ENCODE measurements at regions not wholly inside any gene's neighbourhood (a gene's known extent, or its start where the extent isn't known, plus 50 kb on each side); places are given as distances from the start of the nearest gene placed in this dataset.

- H3K9me3 Mint-ChIP-seq (ENCODE audit: low read depth), result peaks cover 3% of the 10 kb centered on the region
- H3K4me3 Mint-ChIP-seq (ENCODE audit: low read depth), result no peak overlapping the region
- no peak for DNase-seq (ENCODE audit: low spot score, unreplicated experiment)
- no peak overlapping the region for H3K27ac Mint-ChIP-seq
- no peaks in the 10 kb centered on the region for H3K36me3 Mint-ChIP-seq (ENCODE audit: insufficient read depth)
- no peak for TF ChIP-seq CTCF (IDR thresholded peaks at IDR 0.05; ENCODE audit: unreplicated experiment)
- peaks cover 7% of the 10 kb centered on the region for H3K27me3 Mint-ChIP-seq
- H3K4me1 Mint-ChIP-seq (ENCODE audit: low read depth), result peaks cover 2% of the 10 kb centered on the region
Observed at GRCh38 chr9:81470864-81471263, 218.5 kb downstream of the TLE1 start.

GRCh38 chr9:81468084-81468595 lies 221.2 kb downstream of the TLE1 start:
- TF ChIP-seq CTCF (IDR thresholded peaks at IDR 0.05; ENCODE audit: unreplicated experiment), result no peak
- no peaks in the 10 kb centered on the region for H3K36me3 Mint-ChIP-seq (ENCODE audit: insufficient read depth)
- H3K9me3 Mint-ChIP-seq (ENCODE audit: low read depth), result no peaks in the 10 kb centered on the region
- H3K4me3 Mint-ChIP-seq (ENCODE audit: low read depth), result no peak overlapping the region
- no peak for DNase-seq (ENCODE audit: low spot score, unreplicated experiment)
- no peak overlapping the region for H3K27ac Mint-ChIP-seq
- no peaks in the 10 kb centered on the region for H3K4me1 Mint-ChIP-seq (ENCODE audit: low read depth)
- peaks cover 6% of the 10 kb centered on the region for H3K27me3 Mint-ChIP-seq

- H3K4me1 Mint-ChIP-seq (ENCODE audit: low read depth), result no peaks in the 10 kb centered on the region
- no peak overlapping the region for H3K4me3 Mint-ChIP-seq (ENCODE audit: low read depth)
- H3K27ac Mint-ChIP-seq, result no peak overlapping the region
- no peaks in the 10 kb centered on the region for H3K36me3 Mint-ChIP-seq (ENCODE audit: insufficient read depth)
- H3K27me3 Mint-ChIP-seq, result peaks cover 6% of the 10 kb centered on the region
- DNase-seq (ENCODE audit: low spot score, unreplicated experiment), result no peak
- TF ChIP-seq CTCF (IDR thresholded peaks at IDR 0.05; ENCODE audit: unreplicated experiment), result no peak
- H3K9me3 Mint-ChIP-seq (ENCODE audit: low read depth), result no peaks in the 10 kb centered on the region
Observed at GRCh38 chr9:81466981-81467380, 222.4 kb downstream of the TLE1 start.

GRCh38 chr9:81465468-81466011 lies 223.8 kb downstream of the TLE1 start:
- H3K27me3 Mint-ChIP-seq, result peaks cover 6% of the 10 kb centered on the region
- H3K27ac Mint-ChIP-seq, result no peak overlapping the region
- TF ChIP-seq CTCF (IDR thresholded peaks at IDR 0.05; ENCODE audit: unreplicated experiment), result no peak
- DNase-seq (ENCODE audit: low spot score, unreplicated experiment), result no peak
- no peaks in the 10 kb centered on the region for H3K4me1 Mint-ChIP-seq (ENCODE audit: low read depth)
- H3K36me3 Mint-ChIP-seq (ENCODE audit: insufficient read depth), result no peaks in the 10 kb centered on the region
- no peak overlapping the region for H3K4me3 Mint-ChIP-seq (ENCODE audit: low read depth)
- no peaks in the 10 kb centered on the region for H3K9me3 Mint-ChIP-seq (ENCODE audit: low read depth)

GRCh38 chr9:81462801-81463200 lies 226.5 kb downstream of the TLE1 start:
- no peaks in the 10 kb centered on the region for H3K4me1 Mint-ChIP-seq (ENCODE audit: low read depth)
- H3K27ac Mint-ChIP-seq, result no peak overlapping the region
- H3K36me3 Mint-ChIP-seq (ENCODE audit: insufficient read depth), result no peaks in the 10 kb centered on the region
- H3K9me3 Mint-ChIP-seq (ENCODE audit: low read depth), result no peaks in the 10 kb centered on the region
- H3K4me3 Mint-ChIP-seq (ENCODE audit: low read depth), result no peak overlapping the region
- no peak for TF ChIP-seq CTCF (IDR thresholded peaks at IDR 0.05; ENCODE audit: unreplicated experiment)
- peaks cover 6% of the 10 kb centered on the region for H3K27me3 Mint-ChIP-seq
- DNase-seq (ENCODE audit: low spot score, unreplicated experiment), result no peak

Measured in progenitor cell of endocrine pancreas (in vitro differentiated cells).